Lung (tissue), 11 donors: ENCODE measurements at regions not wholly inside any gene's neighbourhood (a gene's known extent, or its start where the extent isn't known, plus 50 kb on each side); places are given as distances from the start of the nearest gene placed in this dataset.

Experiments
- ATAC-seq: fragments of 200-7000 bp; cut with Tn5 transposase; one replicate; pipeline ENCODE4 v1.9.1; 2020; ENCODE audit warnings: moderate number of reproducible peaks; ENCODE audit not compliant: insufficient read depth, low FRiP score
- DNase-seq, 3 donors: peaks; one replicate each; pipeline ENCODE4 v3.0.0-alpha.2; 2013 to 2017
- H3K27ac ChIP-seq, 2 donors: one replicate each; pipeline ENCODE4 v1.5.1; 2013; ENCODE audit warnings: mild to moderate bottlenecking in 2 of 2, moderate library complexity in 2 of 2, control low read depth in 1 of 2, inconsistent platforms in 1 of 2, low read depth in 1 of 2, low read length in 1 of 2
- H3K27me3 ChIP-seq, 3 donors: one replicate each; pipeline ENCODE4 v1.5.1; 2013; ENCODE audit warnings: low read length in 2 of 3; ENCODE audit not compliant: control insufficient read depth in 3 of 3, insufficient read depth in 3 of 3
- H3K36me3 ChIP-seq, 4 donors: one replicate each; pipeline ENCODE4 v1.5.1; 2013; ENCODE audit warnings: low read length in 4 of 4, mild to moderate bottlenecking in 1 of 4, moderate library complexity in 1 of 4; ENCODE audit not compliant: control insufficient read depth in 4 of 4, insufficient read depth in 4 of 4
- H3K4me1 ChIP-seq, 5 donors: one replicate each; pipeline ENCODE4 v1.5.1; 2013; ENCODE audit warnings: low read length in 5 of 5, mild to moderate bottlenecking in 2 of 5, moderate library complexity in 1 of 5; ENCODE audit not compliant: control insufficient read depth in 5 of 5, insufficient read depth in 5 of 5
- H3K4me3 ChIP-seq: one replicate; pipeline ENCODE4 v1.5.1; 2013; ENCODE audit warnings: mild to moderate bottlenecking, control low read depth, moderate library complexity
- H3K9ac ChIP-seq, 2 donors: one replicate each; pipeline ENCODE4 v1.5.1; 2013; ENCODE audit warnings: low read length in 2 of 2, control low read depth in 1 of 2; ENCODE audit not compliant: insufficient read depth in 1 of 2
- H3K9me3 ChIP-seq, 4 donors: one replicate each; pipeline ENCODE4 v1.5.1; 2013; ENCODE audit warnings: low read length in 3 of 4, mild to moderate bottlenecking in 1 of 4, moderate library complexity in 1 of 4; ENCODE audit not compliant: control insufficient read depth in 4 of 4, insufficient read depth in 3 of 4
- CTCF ChIP-seq: IDR thresholded peaks from 2 replicates; pipeline ENCODE4 v1.5.1; 2012; ENCODE audit warnings: mild to moderate bottlenecking; ENCODE audit errors: control extremely low read depth, extremely low read depth
- WGBS, 2 donors: extraction: QIAGEN DNeasy Blood & Tissue Kit; methylation state at CpG; one replicate each; pipeline ENCODE4 v1.1.7; 2013; 5-methylcytosine and 5-hydroxymethylcytosine counted together
- donor health status: control.
- donor health status: control.
- donor health status: Bipolar disorder and iron deficiency.
- donor health status: healthy.
- donor health status: DM: yes; HTN: yes; CAD: no.

- DNase-seq (no peak), ATAC-seq (no peak)
- Histone ChIP-seq H3K4me3 (no peak overlapping the region), H3K9ac (no peak overlapping the region), H3K27ac (no peak overlapping the region), H3K4me1 (peaks cover 0 to 6% (median 0%) of the 10 kb centered on the region in 5 donors), H3K9me3 (no peaks in the 10 kb centered on the region), H3K36me3 (no peaks in the 10 kb centered on the region), H3K27me3 (no peaks in the 10 kb centered on the region)
- no peak for TF ChIP-seq CTCF
- 88 to 91% methylated on average over 3 of the region's 3 CpGs for WGBS, 2 donors
Observed at GRCh38 chr1:191700922-191701321, 457.3 kb upstream of the RGS18 start.

GRCh38 chr1:191702124-191702523 is 456.1 kb upstream of the RGS18 start:
- TF ChIP-seq CTCF = no peak
- Histone ChIP-seq H3K9me3 (no peaks in the 10 kb centered on the region), H3K4me3 (no peak overlapping the region), H3K36me3 (no peaks in the 10 kb centered on the region), H3K27ac (no peak overlapping the region), H3K4me1 (peaks cover 0 to 6% (median 0%) of the 10 kb centered on the region in 5 donors), H3K27me3 (no peaks in the 10 kb centered on the region), H3K9ac (no peak overlapping the region)
- DNase-seq (no peak), ATAC-seq (no peak)
- WGBS, 2 donors = 60 to 77% methylated on average over 2 of the region's 2 CpGs

- no peak for TF ChIP-seq CTCF
- H3K4me1 ChIP-seq = no peaks in the 10 kb centered on the region
- WGBS, 2 donors = 79 to 80% methylated on average over 2 of the region's 2 CpGs
- no peaks in the 10 kb centered on the region for H3K9me3 ChIP-seq
- no peak overlapping the region for H3K4me3 ChIP-seq
- H3K27ac ChIP-seq = no peak overlapping the region
- H3K9ac ChIP-seq = no peak overlapping the region
- no peak for DNase-seq
- H3K27me3 ChIP-seq = no peaks in the 10 kb centered on the region
- ATAC-seq = no peak
- no peaks in the 10 kb centered on the region for H3K36me3 ChIP-seq
Observed at GRCh38 chr1:191707288-191707687, 451.0 kb upstream of the RGS18 start.

- H3K27ac ChIP-seq = no peak overlapping the region
- H3K4me1 ChIP-seq = no peaks in the 10 kb centered on the region
- DNase-seq (no peak), ATAC-seq (no peak)
- H3K4me3 ChIP-seq = no peak overlapping the region
- TF ChIP-seq CTCF = no peak
- no peak overlapping the region for H3K9ac ChIP-seq
- H3K27me3 ChIP-seq = no peaks in the 10 kb centered on the region
- H3K36me3 ChIP-seq = no peaks in the 10 kb centered on the region
- no peaks in the 10 kb centered on the region for H3K9me3 ChIP-seq
- WGBS, 2 donors = 65 to 82% methylated on average over 2 of the region's 2 CpGs
Observed at GRCh38 chr1:191709215-191709614, 449.0 kb upstream of the RGS18 start.
